HG03103 (cell line): ENCODE measurements at regions not wholly inside any gene's neighbourhood (a gene's known extent, or its start where the extent isn't known, plus 50 kb on each side); places are given as distances from the start of the nearest gene placed in this dataset.

Source experiments
- ATAC-seq: cut with Tn5 transposase; IDR thresholded peaks from one replicate; pipeline ENCODE4 v1.9.1; 2021; ENCODE audit warnings: low read depth; ENCODE audit not compliant: unreplicated experiment

GRCh38 chr5:174424219-174425053, 299.9 kb upstream of the MSX2 start:
- no peak for ATAC-seq

- ATAC-seq: no peak
Observed at GRCh38 chr5:174425271-174425963, 299.0 kb upstream of the MSX2 start.

GRCh38 chr5:174425964-174426290, 298.5 kb upstream of the MSX2 start:
- no peak for ATAC-seq

- no peak for ATAC-seq
Observed at GRCh38 chr5:174426388-174426787, 298.0 kb upstream of the MSX2 start.

GRCh38 chr5:174426851-174427250, 297.5 kb upstream of the MSX2 start:
- no peak for ATAC-seq

- no peak for ATAC-seq
Observed at GRCh38 chr5:174427304-174427703, 297.1 kb upstream of the MSX2 start.

- ATAC-seq: no peak
Observed at GRCh38 chr5:174428895-174429294, 295.5 kb upstream of the MSX2 start.

GRCh38 chr5:174430940-174431339, 293.4 kb upstream of the MSX2 start:
- ATAC-seq: no peak

- ATAC-seq: no peak
Observed at GRCh38 chr5:174431504-174431903, 292.9 kb upstream of the MSX2 start.

- ATAC-seq: no peak
Observed at GRCh38 chr5:174433098-174433497, 291.3 kb upstream of the MSX2 start.

- no peak for ATAC-seq
Observed at GRCh38 chr5:174436750-174437149, 287.6 kb upstream of the MSX2 start.

GRCh38 chr5:174444479-174445188, 279.7 kb upstream of the MSX2 start:
- no peak for ATAC-seq

- ATAC-seq: no peak
Observed at GRCh38 chr5:174446446-174446845, 277.9 kb upstream of the MSX2 start.

- no peak for ATAC-seq
Observed at GRCh38 chr5:174446988-174447387, 277.4 kb upstream of the MSX2 start.

GRCh38 chr5:174448041-174448440, 276.3 kb upstream of the MSX2 start:
- ATAC-seq: no peak

GRCh38 chr5:174448662-174449061, 275.7 kb upstream of the MSX2 start:
- no peak for ATAC-seq

- no peak for ATAC-seq
Observed at GRCh38 chr5:174453690-174454089, 270.7 kb upstream of the MSX2 start.

GRCh38 chr5:174454464-174454863, 269.9 kb upstream of the MSX2 start:
- ATAC-seq: no peak

- no peak for ATAC-seq
Observed at GRCh38 chr5:174454890-174455289, 269.5 kb upstream of the MSX2 start.

- ATAC-seq: no peak
Observed at GRCh38 chr5:174455301-174455700, 269.1 kb upstream of the MSX2 start.

GRCh38 chr5:174457141-174457678, 267.2 kb upstream of the MSX2 start:
- no peak for ATAC-seq
